ENCODE measurements at regions not wholly inside any gene's neighbourhood (a gene's known extent, or its start where the extent isn't known, plus 50 kb on each side); places are given as distances from the start of the nearest gene placed in this dataset.

DNA sequence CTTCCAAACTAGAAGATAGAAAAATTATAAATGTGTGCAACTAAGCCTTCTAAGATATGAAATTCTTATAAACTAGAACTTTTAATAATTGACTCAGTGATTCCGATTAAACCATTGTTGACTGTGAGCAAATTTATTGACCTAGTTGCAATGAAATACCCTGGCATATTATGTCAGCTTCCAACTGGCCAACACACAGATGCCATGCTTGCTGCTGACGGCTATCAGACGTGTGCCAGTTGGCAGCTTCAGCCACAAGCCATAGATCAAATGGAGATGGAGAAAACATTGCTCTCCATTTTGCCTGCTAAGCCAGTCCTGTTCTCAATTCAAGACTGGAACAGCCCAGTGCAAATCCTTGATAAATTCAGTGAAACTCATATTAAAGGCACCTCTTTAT, 101.7 kb upstream of the HDGFL1 start:
- DNase-seq (ENCODE audit: low spot score) = no peak

DNA sequence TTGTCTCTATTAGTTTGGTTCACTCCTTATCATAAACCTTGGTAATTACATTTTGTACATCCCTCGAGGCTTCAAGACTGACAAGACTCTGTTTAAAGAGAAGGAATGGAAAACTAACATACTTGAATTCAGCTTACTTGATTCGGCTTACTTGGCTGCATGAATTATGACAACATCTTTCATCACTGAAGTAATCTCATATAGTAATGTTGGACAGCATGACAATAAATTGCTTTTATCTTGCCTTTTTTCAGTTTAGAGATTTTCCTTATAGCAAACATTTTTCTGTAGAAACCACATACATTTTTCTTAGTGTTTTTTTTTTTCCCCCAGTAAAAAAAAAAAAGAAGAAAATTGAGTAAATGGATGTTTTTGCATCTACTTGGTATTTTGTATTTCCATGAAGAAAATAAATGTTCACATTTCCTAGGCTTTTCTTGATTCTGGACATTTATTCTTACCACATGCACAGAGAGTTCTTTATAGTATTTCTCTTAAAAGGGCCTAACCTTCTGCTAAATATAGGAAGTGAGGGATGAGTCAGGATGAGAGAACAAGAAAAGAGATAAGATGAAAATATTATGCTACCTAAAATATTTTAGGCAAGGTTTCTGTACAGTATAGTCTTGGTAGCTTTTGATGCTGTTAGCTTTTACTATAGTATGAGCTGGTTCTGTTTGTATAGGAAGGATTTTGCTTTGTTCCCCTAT, 101.0 kb upstream of the HDGFL1 start:
- no peak for DNase-seq (ENCODE audit: low spot score)

DNA sequence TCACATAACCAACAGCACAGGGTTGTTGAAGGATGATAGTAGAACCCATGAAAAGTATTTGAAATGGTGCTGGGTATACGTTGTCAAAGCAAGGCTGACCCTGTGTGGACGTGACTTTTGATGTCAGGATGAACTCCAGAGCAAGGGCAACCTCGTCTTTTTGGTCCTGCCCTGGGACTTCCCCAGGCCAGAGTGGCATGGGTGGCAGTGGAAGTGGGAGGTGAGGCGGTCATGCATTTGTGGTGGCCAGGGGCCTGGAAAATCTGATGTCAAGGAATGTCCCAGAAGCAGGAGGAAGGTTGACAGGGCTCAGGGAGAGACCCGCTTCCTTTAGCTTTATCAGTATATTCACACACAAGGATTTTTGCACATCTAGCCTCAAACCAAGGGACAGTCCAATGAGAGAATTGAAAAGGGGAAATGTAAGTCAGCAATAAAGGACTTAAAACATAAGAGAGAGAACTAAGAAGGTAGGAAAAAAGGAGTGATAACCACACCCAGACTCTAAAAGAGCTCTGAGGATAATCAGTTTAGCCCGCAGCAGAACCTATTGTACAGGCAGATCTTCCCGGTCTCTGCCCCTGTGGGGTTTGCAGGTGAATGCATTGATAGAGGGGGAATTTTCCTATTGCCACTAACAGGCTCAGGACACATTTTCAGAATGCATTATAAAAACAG, 98.8 kb upstream of the HDGFL1 start:
- DNase-seq (ENCODE audit: low spot score) = no peak

DNA sequence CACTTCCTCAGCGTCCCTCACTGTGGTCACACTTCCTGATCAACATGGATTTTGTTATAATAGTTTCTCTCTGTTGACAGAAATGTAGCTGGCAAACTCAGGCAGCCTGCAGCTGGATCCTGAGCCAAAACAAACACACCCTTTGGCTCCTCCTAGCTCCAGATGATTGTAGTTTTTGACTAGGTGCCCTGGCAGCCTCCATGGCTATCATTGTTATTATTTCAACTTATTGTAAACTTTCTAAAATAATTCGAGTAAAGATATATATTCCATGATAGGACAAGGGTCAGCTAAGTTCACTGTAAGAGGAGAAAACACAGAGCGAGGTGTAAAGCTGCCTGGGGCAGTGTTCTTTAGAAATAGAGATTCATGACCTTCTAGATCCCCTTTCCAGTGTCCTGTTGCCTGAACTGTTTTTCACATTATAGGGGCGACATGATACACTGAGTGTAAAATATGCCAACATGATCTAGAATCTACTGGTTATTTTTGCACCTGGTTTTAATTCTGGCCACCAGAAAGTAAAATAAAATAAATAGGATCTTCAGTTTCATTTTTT, 98.2 kb upstream of the HDGFL1 start:
- DNase-seq (ENCODE audit: low spot score) = no peak

DNA sequence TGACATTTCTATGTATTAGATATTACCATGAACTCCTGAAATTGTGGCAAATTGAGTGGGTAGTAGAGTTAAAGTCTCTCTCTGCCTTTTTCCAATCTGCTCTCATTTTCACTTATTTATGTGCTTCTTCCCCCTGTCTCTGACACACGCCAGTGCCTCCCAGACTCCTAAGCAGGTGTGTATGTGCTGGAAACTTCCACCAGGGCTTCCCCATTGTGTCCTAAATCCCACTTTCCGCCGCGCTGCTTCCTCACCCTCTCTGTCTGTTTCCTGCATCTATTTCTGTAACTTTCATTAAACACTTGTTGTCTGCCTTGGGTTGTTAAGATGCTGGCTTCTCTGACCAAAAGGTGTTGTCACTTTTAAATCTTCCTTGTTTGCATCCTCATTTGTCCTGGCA, 97.6 kb upstream of the HDGFL1 start:
- no peak for DNase-seq (ENCODE audit: low spot score)

DNA sequence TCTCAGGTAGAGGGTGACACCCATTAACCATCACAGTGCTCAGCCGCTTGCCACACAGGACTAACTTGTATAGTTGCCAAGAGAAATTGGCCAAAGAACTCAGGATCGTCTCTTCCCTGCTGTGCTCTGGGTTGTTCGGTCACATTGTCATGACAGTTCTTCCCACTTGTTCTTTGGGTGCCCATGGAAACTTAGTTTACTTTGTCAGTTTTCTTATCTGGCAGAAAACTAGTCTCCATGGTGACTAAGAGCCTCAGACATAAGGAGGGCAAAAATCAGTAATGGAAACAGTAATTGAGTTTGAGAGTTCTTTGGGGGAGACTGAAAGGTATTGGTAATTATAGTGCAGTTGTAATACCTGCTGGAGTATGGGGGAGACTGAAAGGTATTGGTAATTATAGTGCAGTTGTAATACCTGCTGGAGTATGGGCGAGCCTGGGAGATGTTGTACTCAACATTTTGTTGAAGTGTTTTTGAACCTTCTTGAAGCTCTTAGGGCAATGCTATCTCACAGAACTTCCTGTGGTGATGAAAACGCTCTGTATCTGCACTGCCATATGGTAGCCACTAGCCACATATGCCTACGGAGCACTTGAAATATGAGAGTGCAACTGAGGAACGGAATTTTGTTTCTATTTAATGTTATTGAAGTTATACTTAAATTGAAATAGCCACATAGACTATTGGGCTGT, 95.2 kb upstream of the HDGFL1 start:
- no peak for DNase-seq (ENCODE audit: low spot score)

DNA sequence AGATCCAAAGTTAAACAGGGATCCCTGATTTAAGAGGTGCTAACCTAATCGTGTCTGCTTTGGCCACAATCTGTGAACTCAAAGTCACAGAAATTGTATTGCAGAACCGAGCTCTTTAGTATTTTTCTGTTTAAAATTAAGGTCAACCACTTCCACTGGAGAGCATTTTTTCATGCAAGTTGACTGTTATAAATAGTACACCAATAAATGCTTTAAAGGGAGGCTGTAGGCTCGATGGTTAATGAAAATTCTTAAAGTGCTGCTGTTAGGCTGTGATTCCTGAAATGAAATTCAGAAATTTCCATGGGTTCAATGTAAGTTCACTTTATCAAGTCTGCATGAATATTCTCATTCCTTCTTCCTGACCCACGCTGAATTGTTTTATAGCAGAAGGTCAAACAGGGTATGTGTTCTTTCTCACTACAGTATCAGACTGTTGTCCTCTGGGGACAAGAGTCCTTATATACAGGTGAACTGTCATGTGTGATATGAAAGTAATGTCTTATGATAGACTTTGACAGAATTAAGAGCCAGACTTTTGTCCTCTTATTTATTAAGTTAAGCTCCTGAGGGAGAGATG, 92.5 kb upstream of the HDGFL1 start:
- no peak for DNase-seq (ENCODE audit: low spot score)

DNA sequence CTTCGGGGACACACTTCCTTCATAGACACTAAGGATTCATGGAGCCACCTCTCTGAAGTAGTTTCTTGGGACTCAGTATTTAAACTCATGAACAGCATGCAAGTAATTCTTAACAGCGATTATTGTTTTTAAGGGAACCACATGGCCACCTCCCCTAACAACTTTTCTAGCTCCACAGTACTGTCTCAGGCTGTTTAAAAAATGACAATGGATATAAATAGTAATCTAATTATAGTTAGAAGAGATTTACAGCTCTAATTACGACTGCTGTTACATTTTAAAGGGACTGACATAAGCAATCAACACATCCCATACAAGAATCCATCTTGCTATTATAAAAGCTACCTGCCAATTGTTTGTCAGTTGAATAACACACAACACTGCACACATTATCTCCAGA, 72.1 kb upstream of the HDGFL1 start:
- DNase-seq (ENCODE audit: low spot score) = no peak

DNA sequence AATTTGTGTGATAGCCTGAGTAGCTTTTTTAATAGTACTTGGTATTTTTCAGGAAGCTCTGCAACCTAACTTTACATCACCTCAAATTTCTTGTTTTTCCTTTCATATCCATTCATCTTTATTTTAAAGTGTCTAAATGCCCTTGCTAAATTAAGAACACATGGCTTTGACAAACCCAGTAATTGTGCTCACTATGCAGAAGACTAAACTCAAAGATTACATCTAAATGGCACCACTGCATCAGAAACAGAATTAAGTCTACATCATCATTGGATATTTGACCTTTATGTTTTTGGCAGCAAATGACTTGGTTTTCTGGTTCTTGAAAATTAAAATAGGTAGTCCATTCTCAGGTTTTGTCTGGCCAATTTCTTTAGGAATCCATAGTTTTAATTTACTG, 69.6 kb upstream of the HDGFL1 start:
- no peak for DNase-seq (ENCODE audit: low spot score)

DNA sequence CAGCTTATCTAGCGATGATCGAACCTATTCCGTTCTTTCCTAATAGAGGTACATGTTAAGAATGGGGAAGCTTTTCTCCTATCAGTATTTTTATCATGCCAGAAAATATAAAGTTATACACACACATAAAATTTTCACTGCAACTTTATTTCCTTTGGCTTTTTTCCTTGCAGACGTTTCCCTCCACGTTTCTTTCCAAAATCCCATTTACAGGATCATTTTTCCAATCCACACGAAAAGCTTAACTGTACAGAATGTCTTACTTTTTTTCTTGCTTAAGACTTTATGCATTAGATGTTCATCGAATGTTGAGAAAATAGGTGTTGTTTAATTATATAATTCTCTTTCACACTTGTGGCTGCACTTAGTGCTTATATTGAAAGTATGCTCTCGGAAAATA, 62.9 kb upstream of the HDGFL1 start:
- DNase-seq (ENCODE audit: low spot score) = no peak

DNA sequence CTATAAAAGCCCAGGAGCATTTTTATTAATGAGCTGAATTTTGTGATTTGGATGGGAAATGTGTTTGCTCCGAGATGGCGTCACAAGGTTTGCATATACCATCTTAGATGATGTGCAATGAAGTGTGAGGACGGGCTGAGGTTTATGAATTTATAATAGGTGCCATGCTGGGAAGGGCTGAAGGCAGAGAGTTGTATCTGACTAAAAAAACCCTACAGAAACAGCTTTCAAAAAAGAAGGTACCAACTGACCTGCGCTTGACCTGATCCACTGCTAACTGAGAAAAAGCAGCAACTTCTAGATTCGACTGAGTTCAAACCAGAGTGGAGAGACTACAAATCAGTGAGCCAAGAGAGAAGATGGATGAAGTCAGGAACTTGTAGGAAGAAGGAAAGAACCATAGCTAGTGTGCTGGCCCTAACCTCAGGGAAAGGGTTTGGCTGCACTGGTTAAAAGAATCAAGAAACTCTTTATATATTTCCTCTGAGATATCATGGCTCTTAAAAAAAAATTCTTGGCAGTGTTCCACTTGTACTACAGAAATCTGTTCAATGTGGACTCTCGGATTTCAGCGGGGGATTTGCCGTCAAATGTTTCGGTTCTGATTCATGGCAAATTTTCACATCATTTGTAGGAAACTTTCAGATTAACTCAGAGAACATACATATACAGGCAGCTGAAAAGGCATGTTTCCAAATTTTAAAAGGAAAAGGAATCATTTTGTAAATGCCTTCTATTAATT, 56.5 kb upstream of the HDGFL1 start:
- no peak for DNase-seq (ENCODE audit: low spot score)

DNA sequence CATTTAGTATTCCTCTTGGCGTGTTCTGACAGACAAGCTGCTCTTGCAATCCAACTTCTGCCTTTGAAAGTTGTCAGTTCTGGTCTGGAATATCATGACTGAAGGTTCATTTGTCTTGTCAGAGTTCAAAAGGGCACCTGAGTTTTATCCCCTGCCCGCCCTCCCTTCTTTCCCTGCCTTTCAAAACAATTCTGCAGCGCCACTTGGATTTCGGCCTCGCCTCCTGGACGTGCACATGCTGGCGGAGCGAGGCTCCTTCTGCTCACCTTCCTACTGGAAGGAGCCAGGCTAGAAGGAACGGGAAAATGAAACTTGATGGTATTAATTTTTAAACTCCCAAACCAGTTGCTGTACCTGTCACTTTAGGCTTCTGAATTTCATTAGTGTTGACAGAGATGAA, 55.7 kb upstream of the HDGFL1 start:
- DNase-seq (ENCODE audit: low spot score) = no peak

DNA sequence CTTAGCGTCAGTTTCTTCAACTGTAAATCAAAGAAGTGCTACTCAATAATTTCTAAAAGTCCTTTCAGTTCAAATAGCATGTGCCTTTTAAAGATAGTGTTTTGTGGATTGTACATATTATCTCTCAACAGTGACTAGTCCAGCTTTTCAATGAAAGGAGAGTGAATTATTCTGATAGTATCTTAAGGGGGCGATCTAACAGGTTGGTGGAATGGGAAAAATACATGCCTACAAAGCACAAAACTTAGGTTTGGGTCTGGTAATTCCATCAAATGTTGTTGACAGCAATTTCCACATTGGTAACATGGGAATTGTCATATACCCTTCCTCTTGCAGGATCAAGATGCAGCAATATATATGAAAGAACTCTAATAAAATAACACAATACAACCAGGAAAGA, 50.1 kb upstream of the HDGFL1 start:
- no peak for DNase-seq (ENCODE audit: low spot score)
